Activated CD4-positive, alpha-beta T cell treated with anti-CD3 and anti-CD28 coated beads, Interleukin-2, amount 50 U/mL, for 48 hours (primary cell): ENCODE measurements at regions not wholly inside any gene's neighbourhood (a gene's known extent, or its start where the extent isn't known, plus 50 kb on each side); places are given as distances from the start of the nearest gene placed in this dataset.
"Not testable (repeated sequence)": the region's sequence is repeated elsewhere in the genome, so short reads cannot be mapped to it uniquely, and the experiment has no call there.

ENCODE experiments used
- DNase-seq, 2 experiments: peaks; one replicate each; pipeline ENCODE4 v3.0.0-alpha.2; 2020

- DNase-seq, result no peak
Observed at GRCh38 chr5:92665506-92665905, 915.5 kb downstream of the NR2F1-AS1 start.

- no peak for DNase-seq
Observed at GRCh38 chr5:92662741-92663140, 918.3 kb downstream of the NR2F1-AS1 start.

GRCh38 chr5:92659246-92659645 is 921.8 kb downstream of the NR2F1-AS1 start:
- no peak for DNase-seq

GRCh38 chr5:92654601-92655000 is 926.4 kb downstream of the NR2F1-AS1 start:
- DNase-seq, result not testable (repeated sequence)

GRCh38 chr5:92653730-92654461 is 927.1 kb downstream of the NR2F1-AS1 start:
- DNase-seq, result no peak

- no peak for DNase-seq
Observed at GRCh38 chr5:92652756-92653155, 928.3 kb downstream of the NR2F1-AS1 start.

GRCh38 chr5:92644266-92644886 is 936.6 kb downstream of the NR2F1-AS1 start:
- no peak for DNase-seq

- DNase-seq, result no peak
Observed at GRCh38 chr5:92641031-92641962, 939.7 kb downstream of the NR2F1-AS1 start.

GRCh38 chr5:92640340-92640739 is 940.7 kb downstream of the NR2F1-AS1 start:
- DNase-seq, result no peak

GRCh38 chr5:92637960-92638359 is 943.1 kb downstream of the NR2F1-AS1 start:
- DNase-seq, result no peak

- DNase-seq, result no peak
Observed at GRCh38 chr5:92637247-92637646, 943.8 kb downstream of the NR2F1-AS1 start.

GRCh38 chr5:92635001-92635461 is 946.0 kb downstream of the NR2F1-AS1 start:
- no peak for DNase-seq

GRCh38 chr5:92633875-92634487 is 947.0 kb downstream of the NR2F1-AS1 start:
- no peak for DNase-seq

GRCh38 chr5:92633176-92633575 is 947.8 kb downstream of the NR2F1-AS1 start:
- no peak for DNase-seq

- DNase-seq, result not testable (repeated sequence)
Observed at GRCh38 chr5:92631237-92631701, 949.8 kb downstream of the NR2F1-AS1 start.

GRCh38 chr5:92629574-92629973 is 951.4 kb downstream of the NR2F1-AS1 start:
- DNase-seq, result no peak

GRCh38 chr5:92629000-92629399 is 952.0 kb downstream of the NR2F1-AS1 start:
- no peak for DNase-seq

GRCh38 chr5:92627186-92627585 is 953.8 kb downstream of the NR2F1-AS1 start:
- no peak for DNase-seq

GRCh38 chr5:92616085-92616484 is 964.9 kb downstream of the NR2F1-AS1 start:
- DNase-seq, result no peak

- no peak for DNase-seq
Observed at GRCh38 chr5:92613546-92613945, 967.5 kb downstream of the NR2F1-AS1 start.

- not testable (repeated sequence) for DNase-seq
Observed at GRCh38 chr5:92610435-92610834, 970.6 kb downstream of the NR2F1-AS1 start.

- DNase-seq, result no peak
Observed at GRCh38 chr5:92605591-92605990, 975.4 kb downstream of the NR2F1-AS1 start.
